CD14-positive monocyte (primary cell): ENCODE measurements at regions not wholly inside any gene's neighbourhood (a gene's known extent, or its start where the extent isn't known, plus 50 kb on each side); places are given as distances from the start of the nearest gene placed in this dataset. TPM values are rescaled to one million over a fixed set of nuclear protein-coding genes. Genes with fewer than 3 reads are reported as not detected.

Experiments
- DNase-seq, 3 donors: peaks; one replicate each; pipeline ENCODE4 v3.0.0-alpha.2; 2011 to 2022
- H2AFZ ChIP-seq: 2 replicates; pipeline ENCODE4 v1.6.0; 2012; ENCODE audit warnings: mild to moderate bottlenecking, low read depth, low read length, inconsistent platforms; ENCODE audit not compliant: insufficient read depth, poor library complexity, severe bottlenecking
- H3K27ac ChIP-seq, 2 donors: 1 replicate in 1 of 2; 2 replicates in 1 of 2; pipeline ENCODE4 v1.5.1; 2012 to 2013; ENCODE audit warnings: low read length in 2 of 2, control low read depth in 1 of 2, inconsistent platforms in 1 of 2, low read depth in 1 of 2, mild to moderate bottlenecking in 1 of 2
- H3K27me3 ChIP-seq, 2 donors: one replicate each; pipeline versions ENCODE4 v1.6.0 to v1.6.1; 2011 to 2013; ENCODE audit warnings: low read length in 2 of 2; ENCODE audit not compliant: control insufficient read depth in 2 of 2, insufficient read depth in 2 of 2
- H3K36me3 ChIP-seq, 2 donors: replicated peaks in 1 of 2; 1 replicate in 1 of 2; 2 replicates in 1 of 2; pipeline versions ENCODE4 v1.5.1 to v1.6.1; 2012 to 2013; ENCODE audit warnings: low read length in 2 of 2, control low read depth in 1 of 2, inconsistent platforms in 1 of 2, mild to moderate bottlenecking in 1 of 2; ENCODE audit not compliant: insufficient read depth in 2 of 2, control insufficient read depth in 1 of 2
- H3K4me1 ChIP-seq, 2 donors: 1 replicate in 1 of 2; 2 replicates in 1 of 2; pipeline versions ENCODE4 v1.5.1 to v1.6.1; 2012 to 2013; ENCODE audit warnings: low read length in 2 of 2, control low read depth in 1 of 2, inconsistent platforms in 1 of 2, mild to moderate bottlenecking in 1 of 2, moderate library complexity in 1 of 2; ENCODE audit not compliant: insufficient read depth in 2 of 2, control insufficient read depth in 1 of 2
- H3K4me2 ChIP-seq: replicated peaks from 2 replicates; pipeline ENCODE3; 2012; ENCODE audit warnings: low read length, moderate library complexity, mild to moderate bottlenecking; ENCODE audit not compliant: poor library complexity, severe bottlenecking; ENCODE audit errors: extremely low read depth
- H3K4me3 ChIP-seq, 3 experiments: fragments of 200-600 bp in 1 of 3; sonication (generic) in 1 of 3; replicated peaks in 1 of 3; 1 replicate in 2 of 3; 2 replicates in 1 of 3; pipeline ENCODE4 v1.5.1; 2011 to 2013; ENCODE audit warnings: low read length in 3 of 3, mild to moderate bottlenecking in 3 of 3, control low read depth in 2 of 3, low read depth in 2 of 3, inconsistent platforms in 1 of 3, moderate library complexity in 1 of 3
- H3K79me2 ChIP-seq: 2 replicates; pipeline ENCODE4 v1.6.0; 2012; ENCODE audit warnings: mild to moderate bottlenecking, control low read depth, inconsistent platforms, low read length, moderate library complexity; ENCODE audit not compliant: insufficient read depth
- H3K9ac ChIP-seq: 2 replicates; pipeline ENCODE4 v1.6.0; 2017; ENCODE audit warnings: low read length, mild to moderate bottlenecking; ENCODE audit not compliant: insufficient read depth, poor library complexity, severe bottlenecking
- H3K9me3 ChIP-seq, 2 donors: replicated peaks in 1 of 2; 1 replicate in 1 of 2; 2 replicates in 1 of 2; pipeline versions ENCODE4 v1.5.1 to v1.6.1; 2012 to 2013; ENCODE audit warnings: low read length in 2 of 2, control low read depth in 1 of 2; ENCODE audit not compliant: control insufficient read depth in 1 of 2, insufficient read depth in 1 of 2
- H4K20me1 ChIP-seq: 2 replicates; pipeline ENCODE4 v1.6.0; 2012; ENCODE audit warnings: mild to moderate bottlenecking, low read length, control low read depth, moderate library complexity; ENCODE audit not compliant: insufficient read depth
- H3K27ac Mint-ChIP-seq, 7 donors: one replicate each; pipeline ENCODE4 v1.8.0; 2020; ENCODE audit warnings: mild to moderate bottlenecking in 7 of 7, mixed read lengths in 7 of 7, moderate library complexity in 6 of 7, inconsistent platforms in 2 of 7
- H3K27me3 Mint-ChIP-seq, 3 donors: one replicate each; pipeline ENCODE4 v1.8.0; 2021 to 2022; ENCODE audit warnings: low read depth in 3 of 3, mild to moderate bottlenecking in 3 of 3, mixed read lengths in 3 of 3, moderate library complexity in 3 of 3, inconsistent platforms in 1 of 3
- H3K36me3 Mint-ChIP-seq, 2 donors: one replicate each; pipeline ENCODE4 v1.8.0; 2020; ENCODE audit warnings: mixed read lengths in 2 of 2, inconsistent platforms in 1 of 2, mild to moderate bottlenecking in 1 of 2
- H3K4me1 Mint-ChIP-seq: one replicate; pipeline ENCODE4 v1.8.0; 2020; ENCODE audit warnings: mild to moderate bottlenecking, mixed read lengths
- H3K4me3 Mint-ChIP-seq, 2 donors: one replicate each; pipeline ENCODE4 v1.8.0; 2020; ENCODE audit warnings: mild to moderate bottlenecking in 2 of 2, mixed read lengths in 2 of 2, moderate library complexity in 1 of 2
- H3K9me3 Mint-ChIP-seq, 7 donors: one replicate each; pipeline ENCODE4 v1.8.0; 2020 to 2022; ENCODE audit warnings: mixed read lengths in 7 of 7, mild to moderate bottlenecking in 6 of 7, moderate library complexity in 6 of 7, inconsistent platforms in 2 of 7
- CTCF ChIP-seq: fragments of 200-600 bp; IDR thresholded peaks from one replicate; pipeline ENCODE4 v1.8.0; 2022; ENCODE audit warnings: antibody characterized with exemption, mild to moderate bottlenecking
- WGBS: methylation state at CpG from one replicate; pipeline ENCODE4 v1.1.5; 2013; ENCODE audit warnings: missing lambda C conversion rate; ENCODE audit not compliant: insufficient coverage; 5-methylcytosine and 5-hydroxymethylcytosine counted together
- intact Hi-C, 2 donors: fragments of 100-400 bp; cut with micrococcal nuclease; formaldehyde crosslinking; loops; one replicate each; pipeline versions ENCODE4 v1.15.0 to v1.15.1; 2023
- small RNA-seq: library from RNA; depleted of rRNA; stranded (forward); fragments of <200 nt; gene quantifications from one replicate; pipeline ENCODE3, GENCODE V24; 2012; ENCODE audit warnings: low read depth; ENCODE audit not compliant: insufficient read length

- Mint-ChIP-seq H3K36me3 (no peaks in the 10 kb centered on the region), H3K4me3 (no peak overlapping the region), H3K27ac (peak overlapping the region in 2 of 7 donors; percentile 10 to 28), H3K4me1 (peaks cover 11% of the 10 kb centered on the region), H3K27me3 (peaks cover 0 to 2% (median 0%) of the 10 kb centered on the region in 3 donors), H3K9me3 (peaks cover 0 to 2% (median under 1%) of the 10 kb centered on the region in 7 donors)
- no peak overlapping the region for H3K4me2 ChIP-seq
- no peaks in the 10 kb centered on the region for H3K9me3 ChIP-seq
- intact Hi-C loops, result no loop called here
- H3K27ac ChIP-seq, result no peak overlapping the region
- no peaks in the 10 kb centered on the region for H3K36me3 ChIP-seq
- WGBS, result 100% methylated on average over 4 of the region's 4 CpGs
- TF ChIP-seq CTCF, result no peak
- H4K20me1 ChIP-seq, result no peaks in the 10 kb centered on the region
- no peak for DNase-seq
- H3K79me2 ChIP-seq, result no peaks in the 10 kb centered on the region
- no peaks in the 10 kb centered on the region for H3K27me3 ChIP-seq
- H2AFZ ChIP-seq, result no peak overlapping the region
- no peak overlapping the region for H3K9ac ChIP-seq
- H3K4me1 ChIP-seq, result peaks cover 6 to 9% of the 10 kb centered on the region in 2 donors
- no peak overlapping the region for H3K4me3 ChIP-seq
Observed at GRCh38 chr9:87446527-87446926, 51.1 kb upstream of the DAPK1 start.

GRCh38 chr9:87447547-87448432, 49.9 kb upstream of the DAPK1 start:
- Histone ChIP-seq H3K36me3 (no peaks in the 10 kb centered on the region), H3K9ac (no peak overlapping the region), H2AFZ (no peak overlapping the region), H3K4me2 (no peak overlapping the region), H3K27me3 (no peaks in the 10 kb centered on the region), H3K79me2 (no peaks in the 10 kb centered on the region), H3K4me1 (peaks cover 6 to 9% of the 10 kb centered on the region in 2 donors), H3K9me3 (no peaks in the 10 kb centered on the region), H4K20me1 (no peaks in the 10 kb centered on the region), H3K4me3 (no peak overlapping the region), H3K27ac (no peak overlapping the region)
- intact Hi-C loops, result no loop called here
- Mint-ChIP-seq H3K9me3 (peaks cover 0 to 2% (median 0%) of the 10 kb centered on the region in 7 donors), H3K27ac (no peak overlapping the region), H3K4me1 (peaks cover 11% of the 10 kb centered on the region), H3K36me3 (no peaks in the 10 kb centered on the region), H3K27me3 (peaks cover 0 to 2% (median 0%) of the 10 kb centered on the region in 3 donors), H3K4me3 (no peak overlapping the region)
- no peak for TF ChIP-seq CTCF
- no peak for DNase-seq
- WGBS, result 93% methylated on average over 10 of the region's 11 CpGs

Small RNA genes lying in the stretch of these regions (small RNA-seq; reads per million reads assigned to genes)
- not detected for gene AL353752.1
- gene RF00568, result not detected
